Brain microvascular endothelial cell (primary cell): ENCODE measurements at regions not wholly inside any gene's neighbourhood (a gene's known extent, or its start where the extent isn't known, plus 50 kb on each side); places are given as distances from the start of the nearest gene placed in this dataset.

Experiments used
- DNase-seq: peaks from one replicate; pipeline ENCODE4 v3.0.0-alpha.2; 2020
- H3K27ac ChIP-seq: fragments of 250-450 bp; sonication (Bioruptor Pico); 2 replicates; pipeline ENCODE4 v1.5.1; 2020; ENCODE audit warnings: mild to moderate bottlenecking, moderate library complexity
- H3K27me3 ChIP-seq: fragments of 250-450 bp; sonication (Bioruptor Pico); replicated peaks from 2 replicates; pipeline ENCODE4 v1.5.1; 2020; ENCODE audit warnings: mild to moderate bottlenecking
- H3K36me3 ChIP-seq: fragments of 250-450 bp; sonication (Bioruptor Pico); replicated peaks from 2 replicates; pipeline ENCODE4 v1.5.1; 2020; ENCODE audit warnings: mild to moderate bottlenecking
- H3K4me3 ChIP-seq: 2 replicates; pipeline ENCODE4 v1.5.1; 2011; ENCODE audit warnings: low read depth, mild to moderate bottlenecking, control low read depth, low read length, moderate library complexity
- CTCF ChIP-seq: IDR thresholded peaks from 2 replicates; pipeline ENCODE4 v1.5.1; 2011; ENCODE audit warnings: low read depth, mild to moderate bottlenecking, moderate library complexity, low read length, control low read depth, inconsistent platforms; ENCODE audit errors: missing control alignments
- in situ Hi-C: cut with HindIII; loops from 2 replicates; pipeline ENCODE4 v1.10.0; 2017; ENCODE audit warnings: low sequenced_read_pairs, low pct_ligation_motif_present

- H3K27ac ChIP-seq: no peak overlapping the region
- DNase-seq: no peak
- TF ChIP-seq CTCF: no peak
- peaks cover 21% of the 10 kb centered on the region for H3K27me3 ChIP-seq
- in situ Hi-C loops: no loop called here
- no peaks in the 10 kb centered on the region for H3K36me3 ChIP-seq
- H3K4me3 ChIP-seq: no peak overlapping the region
These were observed 90.2 kb downstream of the HES1 start for GRCh38 chr3:194225988-194226663.

- in situ Hi-C loops: no loop called here
- H3K36me3 ChIP-seq: no peaks in the 10 kb centered on the region
- H3K4me3 ChIP-seq: no peak overlapping the region
- no peak for TF ChIP-seq CTCF
- no peak for DNase-seq
- H3K27ac ChIP-seq: no peak overlapping the region
- peaks cover 23% of the 10 kb centered on the region for H3K27me3 ChIP-seq
These were observed 96.2 kb downstream of the HES1 start for GRCh38 chr3:194231929-194232832.

GRCh38 chr3:194233150-194233549 is 97.2 kb downstream of the HES1 start:
- TF ChIP-seq CTCF: no peak
- Histone ChIP-seq H3K36me3 (no peaks in the 10 kb centered on the region), H3K4me3 (no peak overlapping the region), H3K27me3 (peaks cover 28% of the 10 kb centered on the region), H3K27ac (no peak overlapping the region)
- in situ Hi-C loops: no loop called here
- no peak for DNase-seq

- TF ChIP-seq CTCF: no peak
- peaks cover 26% of the 10 kb centered on the region for H3K27me3 ChIP-seq
- no peak overlapping the region for H3K4me3 ChIP-seq
- no peak for DNase-seq
- no peak overlapping the region for H3K27ac ChIP-seq
- H3K36me3 ChIP-seq: no peaks in the 10 kb centered on the region
- in situ Hi-C loops: no loop called here
These were observed 99.2 kb downstream of the HES1 start for GRCh38 chr3:194235160-194235559.

GRCh38 chr3:194237110-194237509 is 101.2 kb downstream of the HES1 start:
- in situ Hi-C loops: no loop called here
- H3K4me3 ChIP-seq: no peak overlapping the region
- H3K27me3 ChIP-seq: peaks cover 26% of the 10 kb centered on the region
- DNase-seq: no peak
- H3K36me3 ChIP-seq: no peaks in the 10 kb centered on the region
- H3K27ac ChIP-seq: no peak overlapping the region
- no peak for TF ChIP-seq CTCF
